DMS114 treated with DMSO at 0.1 percent for 48 hours (cell line): ENCODE measurements at regions not wholly inside any gene's neighbourhood (a gene's known extent, or its start where the extent isn't known, plus 50 kb on each side); places are given as distances from the start of the nearest gene placed in this dataset.
"Not testable (repeated sequence)": the region's sequence is repeated elsewhere in the genome, so short reads cannot be mapped to it uniquely, and the experiment has no call there.

ENCODE experiments used
- DNase-seq: peaks from one replicate; lab custom pipeline; 2025; ENCODE audit not compliant: unreplicated experiment; lab: John Stamatoyannopoulos, UW

GRCh38 chr16:29115802-29116141, 130.9 kb downstream of the LAT start:
- DNase-seq: not testable (repeated sequence)

- peak; percentile 12 for DNase-seq
Measured at GRCh38 chr16:29114989-29115801, 130.3 kb downstream of the LAT start.

GRCh38 chr16:29114574-29114973, 129.7 kb downstream of the LAT start:
- DNase-seq: no peak

- not testable (repeated sequence) for DNase-seq
Measured at GRCh38 chr16:29113446-29113845, 128.6 kb downstream of the LAT start.

- no peak for DNase-seq
Measured at GRCh38 chr16:29112755-29113347, 128.0 kb downstream of the LAT start.

GRCh38 chr16:29111901-29112680, 127.2 kb downstream of the LAT start:
- DNase-seq: not testable (repeated sequence)

GRCh38 chr16:29111421-29111820, 126.6 kb downstream of the LAT start:
- DNase-seq: no peak

- DNase-seq: not testable (repeated sequence)
Measured at GRCh38 chr16:29108625-29109169, 123.8 kb downstream of the LAT start.

GRCh38 chr16:29107299-29107698, 122.4 kb downstream of the LAT start:
- no peak for DNase-seq

GRCh38 chr16:29106259-29106908, 121.5 kb downstream of the LAT start:
- not testable (repeated sequence) for DNase-seq

- DNase-seq: not testable (repeated sequence)
Measured at GRCh38 chr16:29104600-29104999, 119.7 kb downstream of the LAT start.

GRCh38 chr16:29097965-29098364, 113.1 kb downstream of the LAT start:
- not testable (repeated sequence) for DNase-seq

- not testable (repeated sequence) for DNase-seq
Measured at GRCh38 chr16:29094729-29095624, 110.1 kb downstream of the LAT start.

- DNase-seq: not testable (repeated sequence)
Measured at GRCh38 chr16:29094325-29094724, 109.5 kb downstream of the LAT start.

- not testable (repeated sequence) for DNase-seq
Measured at GRCh38 chr16:29089679-29090078, 104.8 kb downstream of the LAT start.

GRCh38 chr16:29087673-29088072, 102.8 kb downstream of the LAT start:
- not testable (repeated sequence) for DNase-seq

- not testable (repeated sequence) for DNase-seq
Measured at GRCh38 chr16:29081829-29082639, 97.2 kb downstream of the LAT start.

- DNase-seq: not testable (repeated sequence)
Measured at GRCh38 chr16:29074554-29075402, 89.9 kb downstream of the LAT start.
